GM12878 (cell line): ENCODE measurements at regions not wholly inside any gene's neighbourhood (a gene's known extent, or its start where the extent isn't known, plus 50 kb on each side); places are given as distances from the start of the nearest gene placed in this dataset.

ENCODE experiments used
- ATAC-seq: fragments of 200-7000 bp; cut with Tn5 transposase; 3 replicates; pipeline ENCODE4 v1.9.1; 2020; ENCODE audit warnings: mild to moderate bottlenecking, moderate library complexity
- BruUV-seq: library from RNA; stranded (reverse); fragments of 400-500 nt; replicated peaks from 2 replicates; lab custom pipeline; 2021; lab: Mats Ljungman, UMichigan
- CTCF ChIA-PET: fragments of 300-600 bp; sonication (Branson Sonifier 250); formaldehyde crosslinking; extraction: SDS; loops from one replicate; lab custom pipeline; 2021; ENCODE audit warnings: inconsistent platforms; lab: Yijun Ruan, JAX
- POLR2A ChIA-PET: fragments of 350-600 bp; formaldehyde crosslinking; extraction: SDS; loops from one replicate; lab custom pipeline; 2021; ENCODE audit warnings: inconsistent platforms; lab: Charles Lee
- RAD21 ChIA-PET: fragments of 300-600 bp; sonication (Branson Sonifier 250); formaldehyde crosslinking; loops from one replicate; lab custom pipeline; 2023; ENCODE audit warnings: antibody characterized with exemption; ENCODE audit not compliant: unreplicated experiment; lab: Charles Lee
- SMC1A ChIA-PET: fragments of 300-600 bp; sonication (Branson Sonifier 250); formaldehyde crosslinking; loops from one replicate; lab custom pipeline; 2023; ENCODE audit not compliant: unreplicated experiment, uncharacterized antibody; lab: Charles Lee
- DNase-seq: peaks from one replicate; pipeline ENCODE4 v3.0.0-alpha.2; 2011; ENCODE audit warnings: low read depth, low spot score
- FAIRE-seq: peaks from 3 replicates; lab custom pipeline; 2011; peaks lifted over from hg19 to GRCh38; lab: Jason Lieb, UNC
- H2AFZ ChIP-seq: 2 replicates; pipeline ENCODE4 v1.6.0; 2011; ENCODE audit warnings: low read depth, low read length, control low read depth; ENCODE audit not compliant: control insufficient read depth
- H3K27ac ChIP-seq: 2 replicates; pipeline ENCODE4 v1.5.1; 2011; ENCODE audit warnings: control low read depth; ENCODE audit not compliant: control insufficient read depth, insufficient read depth
- H3K27me3 ChIP-seq, 2 experiments: replicated peaks in 1 of 2; 2 replicates each; pipeline versions ENCODE4 v1.6.0 to v1.6.1; 2011; ENCODE audit warnings: low read length in 1 of 2; ENCODE audit not compliant: control insufficient read depth in 2 of 2, insufficient read depth in 2 of 2
- H3K36me3 ChIP-seq, 2 experiments: 2 replicates each; pipeline ENCODE4 v1.5.1; 2011; ENCODE audit warnings: low read length in 1 of 2; ENCODE audit not compliant: control insufficient read depth in 2 of 2, insufficient read depth in 2 of 2
- H3K4me1 ChIP-seq: 2 replicates; pipeline ENCODE4 v1.6.1; 2011; ENCODE audit warnings: mild to moderate bottlenecking, low read length, moderate library complexity, mixed read lengths; ENCODE audit not compliant: control insufficient read depth, insufficient read depth
- H3K4me2 ChIP-seq: 2 replicates; pipeline ENCODE4 v1.6.0; 2011; ENCODE audit warnings: control low read depth; ENCODE audit not compliant: control insufficient read depth, insufficient read depth
- H3K4me3 ChIP-seq: fragments of 200-600 bp; sonication (generic); 2 replicates; pipeline ENCODE4 v1.5.1; 2016
- H3K79me2 ChIP-seq: 2 replicates; pipeline ENCODE4 v1.6.0; 2011; ENCODE audit warnings: low read length; ENCODE audit not compliant: control insufficient read depth, insufficient read depth
- H3K9ac ChIP-seq: 2 replicates; pipeline ENCODE4 v1.8.0; 2011; ENCODE audit warnings: low read length, control low read depth, mixed read lengths; ENCODE audit not compliant: control insufficient read depth, insufficient read depth
- H3K9me3 ChIP-seq: replicated peaks from 3 replicates; pipeline ENCODE4 v1.5.1; 2011; ENCODE audit warnings: mild to moderate bottlenecking, low read length; ENCODE audit not compliant: control insufficient read depth, insufficient read depth
- H4K20me1 ChIP-seq: 2 replicates; pipeline ENCODE4 v1.6.0; 2011; ENCODE audit not compliant: control insufficient read depth, insufficient read depth
- CREM ChIP-seq: IDR thresholded peaks from 2 replicates; pipeline ENCODE4 v1.6.1; 2014; ENCODE audit warnings: antibody characterized with exemption, low read depth
- FOXK2 ChIP-seq: fragments of 450-650 bp; IDR thresholded peaks from 2 replicates; pipeline ENCODE4 v1.6.1; 2017; ENCODE audit warnings: mild to moderate bottlenecking, moderate library complexity
- IRF4 ChIP-seq: IDR thresholded peaks from 2 replicates; pipeline ENCODE4 v1.6.1; 2011; ENCODE audit warnings: low read depth, low read length
- KLF5 ChIP-seq: fragments of 450-650 bp; IDR thresholded peaks from 2 replicates; pipeline ENCODE4 v1.6.1; 2014; ENCODE audit warnings: mild to moderate bottlenecking; ENCODE audit not compliant: partially characterized antibody
- MYC ChIP-seq: IDR thresholded peaks from 2 replicates; pipeline ENCODE4 v1.6.1; 2011; ENCODE audit warnings: mild to moderate bottlenecking, low read length, moderate library complexity, inconsistent platforms; ENCODE audit not compliant: insufficient read depth, insufficient replicate concordance, insufficient read length, severe bottlenecking
- NFIC ChIP-seq: IDR thresholded peaks from 2 replicates; pipeline ENCODE4 v1.6.1; 2012; ENCODE audit warnings: low read depth, mild to moderate bottlenecking, inconsistent platforms, low read length, moderate library complexity
- PAX5 ChIP-seq: IDR thresholded peaks from 2 replicates; pipeline ENCODE4 v1.6.1; 2011; ENCODE audit warnings: low read depth, low read length, borderline replicate concordance
- POLR2AphosphoS2 ChIP-seq: IDR thresholded peaks from 2 replicates; pipeline ENCODE4 v1.6.1; 2011; ENCODE audit warnings: low read depth, mild to moderate bottlenecking, low read length, improper control_type of control experiment, moderate library complexity
- SP1 ChIP-seq: IDR thresholded peaks from one replicate; pipeline ENCODE4 v1.6.1; 2011; ENCODE audit warnings: low read depth, low read length
- WGBS: methylation state at CpG from one replicate; pipeline ENCODE4 v1.1.6; 2016; ENCODE audit warnings: low lambda C conversion rate; ENCODE audit not compliant: insufficient replicate concordance, insufficient coverage; ENCODE audit errors: missing lambda C conversion rate; 5-methylcytosine and 5-hydroxymethylcytosine counted together
- in situ Hi-C: fragments of 300-500 bp; cut with MboI; formaldehyde crosslinking; loops from 9 replicates; pipeline ENCODE4 v1.14.3; 2018; ENCODE audit warnings: mixed read lengths
- intact Hi-C: fragments of 100-400 bp; cut with micrococcal nuclease; formaldehyde crosslinking; loops from one replicate; pipeline ENCODE4 v1.14.2; 2022; ENCODE audit not compliant: unreplicated experiment
- TF ChIP-seq, protein P1 (sequence below): fragments of 450-650 bp; IDR thresholded peaks from 2 replicates; pipeline ENCODE4 v1.6.1; 2016; ENCODE audit warnings: mild to moderate bottlenecking, moderate library complexity, borderline replicate concordance
- TF ChIP-seq, protein P2 (sequence below): fragments of 450-650 bp; IDR thresholded peaks from 2 replicates; pipeline ENCODE4 v1.6.1; 2017; ENCODE audit warnings: borderline replicate concordance
- TF ChIP-seq, protein P3 (sequence below): fragments of 450-650 bp; IDR thresholded peaks from 2 replicates; pipeline ENCODE4 v1.6.1; 2016; ENCODE audit warnings: mild to moderate bottlenecking

DNA sequence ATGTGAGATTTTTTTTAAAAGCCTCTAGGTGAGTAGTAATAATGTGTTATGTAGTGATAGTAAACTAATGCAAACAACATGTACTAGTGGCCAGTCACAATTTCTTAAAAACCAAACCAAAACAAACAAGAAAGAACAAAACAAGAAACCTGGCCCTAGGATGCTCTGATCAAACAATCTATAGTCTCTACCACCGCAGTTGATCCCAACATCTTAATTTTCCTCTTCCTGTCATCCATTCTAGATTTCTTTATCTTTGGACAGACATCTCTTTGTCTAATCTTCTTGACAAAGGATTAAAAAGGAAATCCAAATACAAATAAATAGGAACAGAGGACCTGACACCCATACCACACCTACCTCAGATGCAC lies 188.2 kb upstream of the ADAMTS5 start:
- 29% methylated on average over 1 of the region's 1 CpG for WGBS
- SMC1A ChIA-PET, result no interaction called here
- BruUV-seq, result no TSS peak

DNA sequence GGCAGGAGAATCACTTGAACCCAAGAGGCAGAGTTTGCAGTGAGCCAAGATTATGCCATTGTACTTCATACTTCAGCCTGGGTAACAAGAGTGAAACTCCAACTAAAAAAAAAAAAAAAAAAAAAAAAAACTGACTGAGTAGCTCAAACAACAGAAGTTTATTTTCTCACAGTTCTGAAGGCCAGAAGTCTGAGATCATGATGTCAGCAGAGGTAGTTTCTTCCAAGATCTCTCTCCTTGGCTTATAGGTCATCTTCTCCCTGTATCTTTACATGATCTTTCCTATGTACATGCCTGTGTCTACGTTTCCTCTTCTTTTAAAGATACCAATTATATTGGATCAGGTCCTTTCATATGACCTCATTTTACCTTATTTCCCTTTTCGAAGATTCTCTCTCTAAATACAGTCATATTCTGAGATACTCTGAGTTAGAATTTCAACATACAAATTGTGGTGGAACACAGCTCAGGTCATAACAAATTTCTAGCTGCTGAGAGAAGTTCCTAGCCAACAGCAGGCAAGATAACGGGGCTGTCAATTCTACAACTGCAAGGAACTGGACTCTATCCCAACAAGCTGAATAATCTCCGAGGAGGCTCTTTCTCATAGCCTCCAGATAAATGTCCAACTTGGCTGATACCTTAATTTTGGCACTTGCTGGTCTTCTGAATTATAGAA lies 187.7 kb upstream of the ADAMTS5 start:
- POLR2A ChIA-PET, result no interaction called here
- H3K4me3 ChIP-seq, result no peak overlapping the region
- H3K4me1 ChIP-seq, result no peaks in the 10 kb centered on the region
- CTCF ChIA-PET, result no interaction called here
- no peak overlapping the region for H2AFZ ChIP-seq
- H3K36me3 ChIP-seq, result no peaks in the 10 kb centered on the region
- in situ Hi-C loops, result no loop called here
- 0% methylated on average over 4 of the region's 4 CpGs for WGBS
- ATAC-seq, result no peak
- H3K9ac ChIP-seq, result no peak overlapping the region
- H3K27me3 ChIP-seq, result no peaks in the 10 kb centered on the region
- H3K9me3 ChIP-seq, result no peaks in the 10 kb centered on the region; the same call in 2 of the 3 replicates
- H4K20me1 ChIP-seq, result no peaks in the 10 kb centered on the region
- no peak for DNase-seq
- H3K79me2 ChIP-seq, result no peaks in the 10 kb centered on the region
- H3K27ac ChIP-seq, result no peak overlapping the region
- no TSS peak for BruUV-seq
- intact Hi-C loops, result no loop called here
- no peak overlapping the region for H3K4me2 ChIP-seq
- RAD21 ChIA-PET, result no interaction called here
- SMC1A ChIA-PET, result no interaction called here
- FAIRE-seq, result no peak
- no peak for TF ChIP-seq PAX5
- no peak for TF ChIP-seq MYC
- no peak for TF ChIP-seq CREM
- no peak for TF ChIP-seq POLR2AphosphoS2
- TF ChIP-seq, protein P1, sequence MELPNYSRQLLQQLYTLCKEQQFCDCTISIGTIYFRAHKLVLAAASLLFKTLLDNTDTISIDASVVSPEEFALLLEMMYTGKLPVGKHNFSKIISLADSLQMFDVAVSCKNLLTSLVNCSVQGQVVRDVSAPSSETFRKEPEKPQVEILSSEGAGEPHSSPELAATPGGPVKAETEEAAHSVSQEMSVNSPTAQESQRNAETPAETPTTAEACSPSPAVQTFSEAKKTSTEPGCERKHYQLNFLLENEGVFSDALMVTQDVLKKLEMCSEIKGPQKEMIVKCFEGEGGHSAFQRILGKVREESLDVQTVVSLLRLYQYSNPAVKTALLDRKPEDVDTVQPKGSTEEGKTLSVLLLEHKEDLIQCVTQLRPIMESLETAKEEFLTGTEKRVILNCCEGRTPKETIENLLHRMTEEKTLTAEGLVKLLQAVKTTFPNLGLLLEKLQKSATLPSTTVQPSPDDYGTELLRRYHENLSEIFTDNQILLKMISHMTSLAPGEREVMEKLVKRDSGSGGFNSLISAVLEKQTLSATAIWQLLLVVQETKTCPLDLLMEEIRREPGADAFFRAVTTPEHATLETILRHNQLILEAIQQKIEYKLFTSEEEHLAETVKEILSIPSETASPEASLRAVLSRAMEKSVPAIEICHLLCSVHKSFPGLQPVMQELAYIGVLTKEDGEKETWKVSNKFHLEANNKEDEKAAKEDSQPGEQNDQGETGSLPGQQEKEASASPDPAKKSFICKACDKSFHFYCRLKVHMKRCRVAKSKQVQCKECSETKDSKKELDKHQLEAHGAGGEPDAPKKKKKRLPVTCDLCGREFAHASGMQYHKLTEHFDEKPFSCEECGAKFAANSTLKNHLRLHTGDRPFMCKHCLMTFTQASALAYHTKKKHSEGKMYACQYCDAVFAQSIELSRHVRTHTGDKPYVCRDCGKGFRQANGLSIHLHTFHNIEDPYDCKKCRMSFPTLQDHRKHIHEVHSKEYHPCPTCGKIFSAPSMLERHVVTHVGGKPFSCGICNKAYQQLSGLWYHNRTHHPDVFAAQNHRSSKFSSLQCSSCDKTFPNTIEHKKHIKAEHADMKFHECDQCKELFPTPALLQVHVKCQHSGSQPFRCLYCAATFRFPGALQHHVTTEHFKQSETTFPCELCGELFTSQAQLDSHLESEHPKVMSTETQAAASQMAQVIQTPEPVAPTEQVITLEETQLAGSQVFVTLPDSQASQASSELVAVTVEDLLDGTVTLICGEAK, result no peak
- TF ChIP-seq SP1, result no peak
- TF ChIP-seq, protein P2, sequence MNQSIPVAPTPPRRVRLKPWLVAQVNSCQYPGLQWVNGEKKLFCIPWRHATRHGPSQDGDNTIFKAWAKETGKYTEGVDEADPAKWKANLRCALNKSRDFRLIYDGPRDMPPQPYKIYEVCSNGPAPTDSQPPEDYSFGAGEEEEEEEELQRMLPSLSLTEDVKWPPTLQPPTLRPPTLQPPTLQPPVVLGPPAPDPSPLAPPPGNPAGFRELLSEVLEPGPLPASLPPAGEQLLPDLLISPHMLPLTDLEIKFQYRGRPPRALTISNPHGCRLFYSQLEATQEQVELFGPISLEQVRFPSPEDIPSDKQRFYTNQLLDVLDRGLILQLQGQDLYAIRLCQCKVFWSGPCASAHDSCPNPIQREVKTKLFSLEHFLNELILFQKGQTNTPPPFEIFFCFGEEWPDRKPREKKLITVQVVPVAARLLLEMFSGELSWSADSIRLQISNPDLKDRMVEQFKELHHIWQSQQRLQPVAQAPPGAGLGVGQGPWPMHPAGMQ, result no peak
- TF ChIP-seq, protein P3, sequence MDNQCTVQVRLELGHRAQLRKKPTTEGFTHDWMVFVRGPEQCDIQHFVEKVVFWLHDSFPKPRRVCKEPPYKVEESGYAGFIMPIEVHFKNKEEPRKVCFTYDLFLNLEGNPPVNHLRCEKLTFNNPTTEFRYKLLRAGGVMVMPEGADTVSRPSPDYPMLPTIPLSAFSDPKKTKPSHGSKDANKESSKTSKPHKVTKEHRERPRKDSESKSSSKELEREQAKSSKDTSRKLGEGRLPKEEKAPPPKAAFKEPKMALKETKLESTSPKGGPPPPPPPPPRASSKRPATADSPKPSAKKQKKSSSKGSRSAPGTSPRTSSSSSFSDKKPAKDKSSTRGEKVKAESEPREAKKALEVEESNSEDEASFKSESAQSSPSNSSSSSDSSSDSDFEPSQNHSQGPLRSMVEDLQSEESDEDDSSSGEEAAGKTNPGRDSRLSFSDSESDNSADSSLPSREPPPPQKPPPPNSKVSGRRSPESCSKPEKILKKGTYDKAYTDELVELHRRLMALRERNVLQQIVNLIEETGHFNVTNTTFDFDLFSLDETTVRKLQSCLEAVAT, result no peak
- TF ChIP-seq IRF4, result no peak
- TF ChIP-seq NFIC, result no peak

More for the DNA sequence above, 188.2 kb upstream of the ADAMTS5 start:
- Histone ChIP-seq H3K4me1 (no peaks in the 10 kb centered on the region), H3K27me3 (no peaks in the 10 kb centered on the region), H3K79me2 (no peaks in the 10 kb centered on the region), H3K36me3 (no peaks in the 10 kb centered on the region), H2AFZ (no peak overlapping the region), H3K9ac (no peak overlapping the region), H3K27ac (no peak overlapping the region), H4K20me1 (no peaks in the 10 kb centered on the region), H3K9me3 (no peaks in the 10 kb centered on the region; the same call in 2 of the 3 replicates), H3K4me2 (no peak overlapping the region), H3K4me3 (no peak overlapping the region)
- ChIA-PET POLR2A (no interaction called here), CTCF (no interaction called here), RAD21 (no interaction called here)
- DNase-seq, result no peak
- no peak for ATAC-seq
- no peak for FAIRE-seq
- TF ChIP-seq KLF5, result no peak
- no peak for TF ChIP-seq FOXK2
- intact Hi-C loops, result no loop called here
- in situ Hi-C loops, result no loop called here
